Upper lobe of left lung (tissue), 6 donors: ENCODE measurements at regions not wholly inside any gene's neighbourhood (a gene's known extent, or its start where the extent isn't known, plus 50 kb on each side); places are given as distances from the start of the nearest gene placed in this dataset.

Experiments
- ATAC-seq, 2 donors: fragments of 200-7000 bp; cut with Tn5 transposase; one replicate each; pipeline ENCODE4 v1.9.1; 2022; ENCODE audit warnings: mild to moderate bottlenecking in 2 of 2, moderate library complexity in 2 of 2; ENCODE audit not compliant: low FRiP score in 2 of 2
- DNase-seq, 2 donors: peaks; one replicate each; pipeline ENCODE4 v3.0.0-alpha.2; 2019 to 2020
- H3K27ac ChIP-seq, 4 donors: fragments of 200-600 bp; sonication (generic); one replicate each; pipeline ENCODE4 v1.5.1; 2016 to 2019
- H3K27me3 ChIP-seq, 4 donors: fragments of 200-600 bp; sonication (generic); one replicate each; pipeline ENCODE4 v1.5.1; 2017 to 2019
- H3K36me3 ChIP-seq, 4 donors: fragments of 200-600 bp; sonication (generic); one replicate each; pipeline ENCODE4 v1.5.1; 2016 to 2019
- H3K4me1 ChIP-seq, 4 donors: fragments of 200-600 bp; sonication (generic); one replicate each; pipeline ENCODE4 v1.5.1; 2018 to 2019
- H3K4me3 ChIP-seq, 4 donors: fragments of 200-600 bp; sonication (generic); one replicate each; pipeline ENCODE4 v1.5.1; 2017 to 2019; ENCODE audit warnings: mild to moderate bottlenecking in 2 of 4, moderate library complexity in 1 of 4
- H3K9me3 ChIP-seq, 4 donors: fragments of 200-600 bp; sonication (generic); one replicate each; pipeline ENCODE4 v1.5.1; 2018 to 2019
- EP300 ChIP-seq, 4 donors: sonication (generic); formaldehyde crosslinking; IDR thresholded peaks; one replicate each; pipeline ENCODE4 v1.5.1; 2017; ENCODE audit warnings: antibody characterized with exemption in 4 of 4, control low read depth in 2 of 4
- POLR2A ChIP-seq, 4 donors: fragments of 450-650 bp; IDR thresholded peaks; one replicate each; pipeline ENCODE4 v1.5.1; 2016 to 2017; ENCODE audit warnings: antibody characterized with exemption in 4 of 4, mild to moderate bottlenecking in 2 of 4
- POLR2AphosphoS5 ChIP-seq, 2 donors: sonication (generic); formaldehyde crosslinking; IDR thresholded peaks; one replicate each; pipeline ENCODE4 v1.5.1; 2017; ENCODE audit warnings: antibody characterized with exemption in 2 of 2
- WGBS, 2 donors: methylation state at CpG; one replicate each; pipeline ENCODE4 v1.1.5; 2017 to 2018; 5-methylcytosine and 5-hydroxymethylcytosine counted together
- TF ChIP-seq, protein P1 (sequence below), 6 experiments: fragments of 450-650 bp in 4 of 6; fragments of 200-600 bp in 2 of 6; sonication (generic) in 2 of 6; IDR thresholded peaks; one replicate each; pipeline ENCODE4 v1.5.1; 2016 to 2019; ENCODE audit warnings: antibody characterized with exemption in 6 of 6
- donor health status: DM: no; HTN: no; CAD: no; lungs with moderate emphysema.
- donor health status: DM: no; HTN: yes; CAD: no; lungs with severe emphysema.

DNA sequence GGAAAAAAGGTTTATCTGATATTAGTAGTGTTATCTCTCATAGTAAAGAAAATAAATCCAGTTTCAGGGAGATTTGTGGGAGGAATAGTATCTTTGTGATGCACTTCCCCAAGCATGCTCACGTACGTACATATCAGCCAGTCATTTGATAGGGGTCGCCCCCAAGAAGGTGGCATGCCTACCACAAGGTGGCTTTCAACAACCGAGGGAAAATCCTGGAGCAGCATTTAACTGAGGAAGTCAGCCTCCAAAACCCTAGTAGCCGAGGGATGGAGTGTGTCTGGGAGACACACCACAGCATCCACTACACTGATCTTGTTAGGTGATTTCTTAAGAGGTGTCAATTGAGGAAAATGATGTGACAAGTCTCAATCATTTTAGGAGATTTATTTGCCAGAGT, 623.9 kb downstream of the NYAP2 start:
- Histone ChIP-seq H3K9me3 (peaks cover 0 to 4% (median 1%) of the 10 kb centered on the region in 4 donors), H3K4me1 (no peaks in the 10 kb centered on the region), H3K27ac (no peak overlapping the region), H3K27me3 (no peaks in the 10 kb centered on the region), H3K4me3 (no peak overlapping the region), H3K36me3 (no peaks in the 10 kb centered on the region)
- DNase-seq (no peak), ATAC-seq (no peak)
- WGBS, 2 donors = 65 to 66% methylated on average over 5 of the region's 5 CpGs
- TF ChIP-seq POLR2AphosphoS5 (IDR thresholded peaks at IDR 0.05) = no peak
- TF ChIP-seq POLR2A (IDR thresholded peaks at IDR 0.05) = no peak

DNA sequence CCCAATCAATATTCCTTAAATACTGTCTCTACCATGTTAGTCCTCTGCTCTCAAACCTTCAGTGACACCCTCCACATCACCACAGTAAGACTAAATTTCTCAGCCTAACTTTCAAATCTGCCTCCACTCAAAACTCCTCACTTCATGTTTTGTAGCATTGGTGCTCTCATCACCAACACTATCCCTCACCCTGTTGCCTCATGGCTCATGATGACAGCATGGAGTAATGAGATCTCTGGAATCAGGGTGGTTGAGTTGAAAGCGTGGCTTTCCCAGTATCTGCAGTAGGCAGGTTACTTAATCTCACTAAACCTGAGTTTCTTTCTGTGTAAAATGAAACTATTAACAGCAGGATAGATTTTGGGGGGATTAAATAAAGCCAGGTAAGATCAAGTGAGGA, 621.4 kb downstream of the NYAP2 start:
- DNase-seq (no peak), ATAC-seq (no peak)
- no peak overlapping the region for H3K27ac ChIP-seq
- WGBS, 2 donors = 88 to 94% methylated on average over 1 of the region's 1 CpG
- H3K4me3 ChIP-seq = no peak overlapping the region
- no peaks in the 10 kb centered on the region for H3K27me3 ChIP-seq
- no peaks in the 10 kb centered on the region for H3K4me1 ChIP-seq
- TF ChIP-seq EP300 (IDR thresholded peaks at IDR 0.05) (no peak), POLR2A (IDR thresholded peaks at IDR 0.05) (no peak), POLR2AphosphoS5 (IDR thresholded peaks at IDR 0.05) (no peak)
- TF ChIP-seq, protein P1, sequence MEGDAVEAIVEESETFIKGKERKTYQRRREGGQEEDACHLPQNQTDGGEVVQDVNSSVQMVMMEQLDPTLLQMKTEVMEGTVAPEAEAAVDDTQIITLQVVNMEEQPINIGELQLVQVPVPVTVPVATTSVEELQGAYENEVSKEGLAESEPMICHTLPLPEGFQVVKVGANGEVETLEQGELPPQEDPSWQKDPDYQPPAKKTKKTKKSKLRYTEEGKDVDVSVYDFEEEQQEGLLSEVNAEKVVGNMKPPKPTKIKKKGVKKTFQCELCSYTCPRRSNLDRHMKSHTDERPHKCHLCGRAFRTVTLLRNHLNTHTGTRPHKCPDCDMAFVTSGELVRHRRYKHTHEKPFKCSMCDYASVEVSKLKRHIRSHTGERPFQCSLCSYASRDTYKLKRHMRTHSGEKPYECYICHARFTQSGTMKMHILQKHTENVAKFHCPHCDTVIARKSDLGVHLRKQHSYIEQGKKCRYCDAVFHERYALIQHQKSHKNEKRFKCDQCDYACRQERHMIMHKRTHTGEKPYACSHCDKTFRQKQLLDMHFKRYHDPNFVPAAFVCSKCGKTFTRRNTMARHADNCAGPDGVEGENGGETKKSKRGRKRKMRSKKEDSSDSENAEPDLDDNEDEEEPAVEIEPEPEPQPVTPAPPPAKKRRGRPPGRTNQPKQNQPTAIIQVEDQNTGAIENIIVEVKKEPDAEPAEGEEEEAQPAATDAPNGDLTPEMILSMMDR (IDR thresholded peaks at IDR 0.05) = no peak
- peaks cover 0 to 5% (median 1%) of the 10 kb centered on the region in 4 donors for H3K9me3 ChIP-seq
- no peaks in the 10 kb centered on the region for H3K36me3 ChIP-seq

DNA sequence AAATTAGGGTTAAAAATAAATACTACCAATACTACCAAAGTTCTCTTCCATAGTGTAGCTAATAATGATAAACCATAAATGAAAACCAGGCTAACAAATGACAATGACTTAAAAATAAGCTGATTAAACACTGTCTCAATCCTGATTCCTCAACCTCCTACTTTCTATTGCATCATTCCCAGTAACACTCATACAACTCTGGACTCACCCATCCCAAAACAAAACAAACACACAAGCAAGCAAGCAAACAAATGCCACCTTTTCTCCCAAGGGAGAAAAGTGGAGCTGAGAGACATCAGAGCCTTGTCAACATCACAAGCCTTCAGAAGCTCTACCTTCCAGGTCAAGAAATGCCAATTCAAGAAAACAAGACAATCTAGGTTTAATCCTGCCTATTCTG, 620.7 kb downstream of the NYAP2 start:
- no peaks in the 10 kb centered on the region for H3K27me3 ChIP-seq
- no peak for DNase-seq
- H3K9me3 ChIP-seq = peaks cover 0 to 5% (median 1%) of the 10 kb centered on the region in 4 donors
- H3K27ac ChIP-seq = no peak overlapping the region
- H3K4me3 ChIP-seq = no peak overlapping the region
- ATAC-seq = no peak
- TF ChIP-seq, protein P1 (IDR thresholded peaks at IDR 0.05) = no peak
- TF ChIP-seq POLR2A (IDR thresholded peaks at IDR 0.05) (no peak), EP300 (IDR thresholded peaks at IDR 0.05) (no peak), POLR2AphosphoS5 (IDR thresholded peaks at IDR 0.05) (no peak)
- H3K4me1 ChIP-seq = no peaks in the 10 kb centered on the region
- H3K36me3 ChIP-seq = no peaks in the 10 kb centered on the region

DNA sequence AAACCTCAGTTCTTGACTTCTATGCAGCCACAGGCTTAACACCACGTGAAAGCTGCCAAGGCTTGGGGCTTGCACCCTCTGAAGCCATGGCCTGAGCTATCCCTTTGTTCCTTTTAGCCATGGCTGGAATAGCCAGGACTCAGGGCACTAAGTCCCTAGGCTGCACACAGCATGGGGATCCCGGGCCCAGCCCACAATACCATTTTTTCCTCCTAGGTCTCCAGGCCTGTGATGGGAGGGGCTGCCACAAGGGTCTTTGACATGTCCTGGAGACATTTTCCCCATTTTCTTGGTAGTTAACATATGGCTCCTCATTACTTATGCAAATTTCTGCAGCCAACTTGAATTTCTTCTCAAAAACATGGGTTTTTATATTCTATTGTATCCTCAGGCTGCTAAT, 619.1 kb downstream of the NYAP2 start:
- no peak for TF ChIP-seq EP300 (IDR thresholded peaks at IDR 0.05)
- TF ChIP-seq POLR2AphosphoS5 (IDR thresholded peaks at IDR 0.05) = no peak
- TF ChIP-seq POLR2A (IDR thresholded peaks at IDR 0.05) = no peak
- TF ChIP-seq, protein P1 (IDR thresholded peaks at IDR 0.05) = no peak
- Histone ChIP-seq H3K4me3 (no peak overlapping the region), H3K9me3 (peaks cover 0 to 5% (median 1%) of the 10 kb centered on the region in 4 donors), H3K27me3 (no peaks in the 10 kb centered on the region), H3K27ac (no peak overlapping the region), H3K36me3 (no peaks in the 10 kb centered on the region), H3K4me1 (no peaks in the 10 kb centered on the region)
- ATAC-seq = no peak
- 69 to 90% methylated on average over 1 to 2 of the region's 2 CpGs for WGBS, 2 donors
- DNase-seq = no peak

DNA sequence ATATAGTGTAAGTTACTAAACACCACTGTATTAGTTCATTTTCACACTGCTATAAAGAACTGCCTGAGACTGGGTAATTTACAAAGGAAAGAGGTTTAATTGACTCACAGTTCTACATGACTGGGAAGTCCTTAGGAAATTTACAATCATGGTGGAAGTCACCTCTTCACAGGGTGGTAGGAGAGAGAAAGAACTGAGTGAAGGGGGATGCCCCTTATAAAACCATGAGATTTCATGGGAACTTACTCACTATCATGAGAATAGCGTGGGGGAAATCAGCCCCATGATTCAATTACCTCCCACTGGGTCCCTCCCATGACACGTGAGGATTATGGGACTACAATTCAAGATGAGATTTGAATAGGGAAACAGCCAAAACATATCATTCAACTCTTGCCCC, 618.0 kb downstream of the NYAP2 start:
- H3K36me3 ChIP-seq = no peaks in the 10 kb centered on the region
- ATAC-seq = no peak
- WGBS, 2 donors = 75 to 83% methylated on average over 2 of the region's 2 CpGs

More for the DNA sequence above, 618.0 kb downstream of the NYAP2 start:
- Histone ChIP-seq H3K9me3 (peaks cover 0 to 5% (median 1%) of the 10 kb centered on the region in 4 donors), H3K4me3 (no peak overlapping the region), H3K27ac (no peak overlapping the region), H3K27me3 (no peaks in the 10 kb centered on the region), H3K4me1 (no peaks in the 10 kb centered on the region)
- TF ChIP-seq POLR2AphosphoS5 (IDR thresholded peaks at IDR 0.05) (no peak), POLR2A (IDR thresholded peaks at IDR 0.05) (no peak), EP300 (IDR thresholded peaks at IDR 0.05) (no peak)
- TF ChIP-seq, protein P1 (IDR thresholded peaks at IDR 0.05) = no peak
- DNase-seq = no peak
